WTC11 (cell line): ENCODE measurements at regions not wholly inside any gene's neighbourhood (a gene's known extent, or its start where the extent isn't known, plus 50 kb on each side); places are given as distances from the start of the nearest gene placed in this dataset.

Source experiments
- NR2C2 ChIP-seq: sonication (generic); formaldehyde crosslinking; IDR thresholded peaks from 2 replicates; pipeline ENCODE4 v1.8.0; 2022; ENCODE audit warnings: mild to moderate bottlenecking, missing genetic modification reagents
- ZNF138 ChIP-seq: sonication (generic); formaldehyde crosslinking; conservative IDR thresholded peaks from 2 replicates; pipeline ENCODE4 v1.8.1; 2022; ENCODE audit warnings: mild to moderate bottlenecking, moderate library complexity, missing genetic modification reagents
- TF ChIP-seq, protein P1 (sequence below): sonication (generic); formaldehyde crosslinking; conservative IDR thresholded peaks from 2 replicates; pipeline ENCODE4 v1.8.1; 2022; ENCODE audit warnings: mild to moderate bottlenecking, missing genetic modification reagents

DNA sequence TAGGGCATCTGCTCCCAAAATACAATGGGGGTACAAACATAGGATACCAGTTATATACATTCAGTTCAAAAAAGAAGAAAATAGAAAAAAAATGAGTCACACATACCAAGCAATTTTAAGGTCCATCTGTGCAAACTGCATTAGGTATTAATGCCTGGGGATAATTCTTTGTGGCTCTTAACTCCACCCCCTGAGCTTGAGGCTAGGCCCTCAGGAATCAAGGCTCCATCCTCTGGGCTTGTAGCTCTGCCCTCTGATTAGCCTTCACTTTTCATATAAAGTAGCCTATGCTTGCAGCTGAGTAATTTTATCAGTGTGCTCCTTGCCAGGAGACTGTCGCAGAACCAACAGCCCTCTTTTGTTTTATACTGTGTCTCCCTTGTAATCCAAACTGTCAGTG lies 69.9 kb upstream of the BACE2 start:
- TF ChIP-seq, protein P1, sequence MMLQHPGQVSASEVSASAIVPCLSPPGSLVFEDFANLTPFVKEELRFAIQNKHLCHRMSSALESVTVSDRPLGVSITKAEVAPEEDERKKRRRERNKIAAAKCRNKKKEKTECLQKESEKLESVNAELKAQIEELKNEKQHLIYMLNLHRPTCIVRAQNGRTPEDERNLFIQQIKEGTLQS (CRISPR knock-in tag), result no peak
- TF ChIP-seq NR2C2 (CRISPR knock-in tag) (no peak), ZNF138 (CRISPR knock-in tag) (no peak)
